ENCODE measurements at regions not wholly inside any gene's neighbourhood (a gene's known extent, or its start where the extent isn't known, plus 50 kb on each side); places are given as distances from the start of the nearest gene placed in this dataset.
"Not testable (repeated sequence)": the region's sequence is repeated elsewhere in the genome, so short reads cannot be mapped to it uniquely, and the experiment has no call there.

GRCh38 chr13:90278231-90278630 lies 1069.3 kb upstream of the MIR17HG start:
- TF ChIP-seq CTCF (conservative IDR thresholded peaks at IDR 0.05); EZH2 (IDR thresholded peaks at IDR 0.05; ENCODE audit: low read depth): not testable (repeated sequence)
